Activated CD4-positive, alpha-beta T cell treated with anti-CD3 and anti-CD28 coated beads for 4 hours (primary cell): ENCODE measurements at regions not wholly inside any gene's neighbourhood (a gene's known extent, or its start where the extent isn't known, plus 50 kb on each side); places are given as distances from the start of the nearest gene placed in this dataset.

Experiments
- DNase-seq, 2 donors: peaks; one replicate each; pipeline ENCODE4 v3.0.0-alpha.2; 2020

GRCh38 chr11:135075740-135076139 lies 663.7 kb upstream of the B3GAT1 start:
- peak; percentile 14 to 37 for DNase-seq

GRCh38 chr11:135074397-135074998 lies 662.5 kb upstream of the B3GAT1 start:
- DNase-seq, result no peak

GRCh38 chr11:135073870-135074269 lies 661.8 kb upstream of the B3GAT1 start:
- DNase-seq, result no peak

GRCh38 chr11:135073381-135073780 lies 661.3 kb upstream of the B3GAT1 start:
- DNase-seq, result no peak

GRCh38 chr11:135069890-135070289 lies 657.8 kb upstream of the B3GAT1 start:
- DNase-seq, result no peak

- no peak for DNase-seq
Observed at GRCh38 chr11:135069063-135069462, 657.0 kb upstream of the B3GAT1 start.

GRCh38 chr11:135062994-135063393 lies 651.0 kb upstream of the B3GAT1 start:
- DNase-seq, result no peak

- DNase-seq, result no peak
Observed at GRCh38 chr11:135061166-135061565, 649.1 kb upstream of the B3GAT1 start.

- no peak for DNase-seq
Observed at GRCh38 chr11:135046986-135047385, 634.9 kb upstream of the B3GAT1 start.

- DNase-seq, result no peak
Observed at GRCh38 chr11:135046556-135046955, 634.5 kb upstream of the B3GAT1 start.

- no peak for DNase-seq
Observed at GRCh38 chr11:135043434-135043833, 631.4 kb upstream of the B3GAT1 start.

- no peak for DNase-seq
Observed at GRCh38 chr11:135037828-135038227, 625.8 kb upstream of the B3GAT1 start.

- no peak for DNase-seq
Observed at GRCh38 chr11:135036488-135037297, 624.7 kb upstream of the B3GAT1 start.

- DNase-seq, result no peak
Observed at GRCh38 chr11:135035282-135035681, 623.2 kb upstream of the B3GAT1 start.

GRCh38 chr11:135033540-135033939 lies 621.5 kb upstream of the B3GAT1 start:
- DNase-seq, result no peak

- DNase-seq, result no peak
Observed at GRCh38 chr11:135031205-135031989, 619.4 kb upstream of the B3GAT1 start.

- no peak for DNase-seq
Observed at GRCh38 chr11:135027461-135027860, 615.4 kb upstream of the B3GAT1 start.

GRCh38 chr11:135023499-135023898 lies 611.5 kb upstream of the B3GAT1 start:
- no peak for DNase-seq

GRCh38 chr11:135022454-135022853 lies 610.4 kb upstream of the B3GAT1 start:
- no peak for DNase-seq

GRCh38 chr11:135019899-135020298 lies 607.9 kb upstream of the B3GAT1 start:
- no peak for DNase-seq

- DNase-seq, result no peak
Observed at GRCh38 chr11:135019343-135019871, 607.4 kb upstream of the B3GAT1 start.

- DNase-seq, result no peak
Observed at GRCh38 chr11:135017296-135017695, 605.3 kb upstream of the B3GAT1 start.

- DNase-seq, result no peak
Observed at GRCh38 chr11:135015966-135016365, 603.9 kb upstream of the B3GAT1 start.
